Endothelial cell of umbilical vein (primary cell): ENCODE measurements at regions not wholly inside any gene's neighbourhood (a gene's known extent, or its start where the extent isn't known, plus 50 kb on each side); places are given as distances from the start of the nearest gene placed in this dataset.

Experiments used
- BruUV-seq: library from RNA; stranded (reverse); fragments of 400-500 nt; replicated peaks from 2 replicates; lab custom pipeline; 2021; lab: Mats Ljungman, UMichigan
- CTCF ChIA-PET: fragments of 300-600, 350-600 bp; sonication (Branson Sonifier 250); formaldehyde crosslinking; loops from one replicate; lab custom pipeline; 2021; ENCODE audit warnings: antibody characterized with exemption, inconsistent platforms; lab: Charles Lee
- POLR2A ChIA-PET: fragments of 300-600, 350-600 bp; sonication (Branson Sonifier 250); formaldehyde crosslinking; loops from one replicate; lab custom pipeline; 2021; ENCODE audit warnings: antibody characterized with exemption, inconsistent platforms; lab: Charles Lee
- DNase-seq: peaks from one replicate; pipeline ENCODE4 v3.0.0-alpha.2; 2011; ENCODE audit warnings: low read depth, low spot score
- FAIRE-seq: peaks from 2 replicates; lab custom pipeline; 2011; peaks lifted over from hg19 to GRCh38; lab: Jason Lieb, UNC
- H2AFZ ChIP-seq: 2 replicates; pipeline ENCODE4 v1.6.0; 2012; ENCODE audit warnings: low read depth, low read length, control low read depth, inconsistent platforms
- H3K27ac ChIP-seq: 2 replicates; pipeline ENCODE4 v1.5.1; 2011; ENCODE audit warnings: low read depth, mild to moderate bottlenecking, control low read depth, low read length, moderate library complexity; ENCODE audit not compliant: insufficient read depth
- H3K27me3 ChIP-seq, 2 experiments: 2 replicates each; pipeline versions ENCODE4 v1.6.0 to v1.6.1; 2011; ENCODE audit warnings: low read length in 2 of 2, mixed read lengths in 1 of 2; ENCODE audit not compliant: control insufficient read depth in 2 of 2, insufficient read depth in 2 of 2
- H3K36me3 ChIP-seq, 2 experiments: 2 replicates in 1 of 2; 3 replicates in 1 of 2; pipeline ENCODE4 v1.5.1; 2011; ENCODE audit warnings: low read length in 2 of 2, mild to moderate bottlenecking in 1 of 2, moderate library complexity in 1 of 2; ENCODE audit not compliant: control insufficient read depth in 2 of 2, insufficient read depth in 2 of 2; ENCODE audit errors: extremely low read depth in 1 of 2
- H3K4me1 ChIP-seq: 3 replicates; pipeline ENCODE4 v1.5.1; 2011; ENCODE audit warnings: mild to moderate bottlenecking, low read length; ENCODE audit not compliant: control insufficient read depth, insufficient read depth; ENCODE audit errors: extremely low read depth
- H3K4me2 ChIP-seq: 2 replicates; pipeline ENCODE4 v1.6.1; 2011; ENCODE audit warnings: low read length, control low read depth, mixed read lengths; ENCODE audit not compliant: insufficient read depth
- H3K4me3 ChIP-seq, 3 experiments: fragments of 200-600 bp in 1 of 3; sonication (generic), shearing (Covaris generic) in 1 of 3; replicated peaks in 1 of 3; 2 replicates each; pipeline ENCODE4 v1.5.1; 2011 to 2016; ENCODE audit warnings: control low read depth in 3 of 3, low read length in 3 of 3, mild to moderate bottlenecking in 2 of 3, inconsistent platforms in 1 of 3, low read depth in 1 of 3, moderate library complexity in 1 of 3; ENCODE audit not compliant: insufficient read depth in 1 of 3
- H3K79me2 ChIP-seq: 2 replicates; pipeline ENCODE4 v1.6.0; 2012; ENCODE audit warnings: low read length, inconsistent platforms; ENCODE audit not compliant: control insufficient read depth, insufficient read depth
- H3K9ac ChIP-seq: replicated peaks from 2 replicates; pipeline ENCODE3; 2011; ENCODE audit warnings: low read length, control low read depth; ENCODE audit not compliant: insufficient read depth; ENCODE audit errors: extremely low read depth
- H3K9me1 ChIP-seq: replicated peaks from 3 replicates; pipeline ENCODE4 v1.6.0; 2011; ENCODE audit warnings: mild to moderate bottlenecking, low read length; ENCODE audit not compliant: control insufficient read depth, insufficient read depth; ENCODE audit errors: extremely low read depth
- H3K9me3 ChIP-seq: replicated peaks from 2 replicates; pipeline ENCODE4 v1.5.1; 2012; ENCODE audit warnings: low read length, inconsistent platforms; ENCODE audit not compliant: control insufficient read depth, insufficient read depth
- H4K20me1 ChIP-seq: replicated peaks from 2 replicates; pipeline ENCODE3; 2011; ENCODE audit warnings: mild to moderate bottlenecking, low read length; ENCODE audit not compliant: control insufficient read depth, insufficient read depth; ENCODE audit errors: extremely low read depth
- CTCF ChIP-seq, 2 donors: IDR thresholded peaks; 1 replicate in 1 of 2; 2 replicates in 1 of 2; pipeline ENCODE4 v1.5.1; 2011; ENCODE audit warnings: low read length in 2 of 2, mild to moderate bottlenecking in 2 of 2, moderate library complexity in 2 of 2, control low read depth in 1 of 2, inconsistent platforms in 1 of 2, low read depth in 1 of 2; ENCODE audit not compliant: insufficient read depth in 1 of 2; ENCODE audit errors: extremely low read depth in 1 of 2
- EZH2 ChIP-seq: IDR thresholded peaks from 2 replicates; pipeline ENCODE4 v1.6.1; 2012; ENCODE audit warnings: borderline replicate concordance, low read depth, mild to moderate bottlenecking, moderate library complexity, low read length, inconsistent platforms; ENCODE audit not compliant: severe bottlenecking
- FOS ChIP-seq: IDR thresholded peaks from 2 replicates; pipeline ENCODE4 v1.6.1; 2011; ENCODE audit warnings: mild to moderate bottlenecking, low read length, moderate library complexity, borderline replicate concordance; ENCODE audit not compliant: insufficient read depth
- GATA2 ChIP-seq: IDR thresholded peaks from 2 replicates; pipeline ENCODE4 v1.7.0; 2011; ENCODE audit warnings: low read depth, mild to moderate bottlenecking, moderate library complexity, mixed read lengths, low read length; ENCODE audit not compliant: insufficient read length, insufficient read depth
- JUN ChIP-seq: IDR thresholded peaks from 2 replicates; pipeline ENCODE4 v1.6.1; 2011; ENCODE audit warnings: borderline replicate concordance, low read depth; ENCODE audit not compliant: insufficient read length, insufficient read depth
- MYC ChIP-seq: IDR thresholded peaks from one replicate; pipeline ENCODE4 v1.6.1; 2011; ENCODE audit warnings: mild to moderate bottlenecking, low read depth, low read length
- POLR2A ChIP-seq: IDR thresholded peaks from 2 replicates; pipeline ENCODE4 v1.6.1; 2012; ENCODE audit warnings: low read depth, mild to moderate bottlenecking, control low read depth, low read length
- POLR2AphosphoS5 ChIP-seq: IDR thresholded peaks from 2 replicates; pipeline ENCODE4 v1.6.1; 2012; ENCODE audit warnings: low read depth, mild to moderate bottlenecking, control low read depth, low read length, moderate library complexity; ENCODE audit not compliant: insufficient read depth
- dilution Hi-C: fragments of 300-500 bp; cut with MboI; formaldehyde crosslinking; loops from one replicate; pipeline ENCODE4 v1.15.0; 2019; ENCODE audit warnings: low sequenced_read_pairs; ENCODE audit not compliant: extremely low pct_ligation_motif_present
- intact Hi-C: fragments of 100-400 bp; cut with micrococcal nuclease; formaldehyde crosslinking; loops from one replicate; pipeline ENCODE4 v1.10.0; 2022
- TF ChIP-seq, protein P1 (sequence below): IDR thresholded peaks from 2 replicates; pipeline ENCODE4 v1.6.1; 2011; ENCODE audit not compliant: insufficient read depth, insufficient read length

- dilution Hi-C loops = no loop called here
- intact Hi-C loops = loop anchor here (1.0 to 10.0 kb wide), 4 partner anchors 122 to 331 kb away; no protein-coding TSS in a partner anchor
- Histone ChIP-seq H3K27me3 (peaks cover 7 to 12% of the 10 kb centered on the region in 2 experiments), H3K79me2 (no peaks in the 10 kb centered on the region), H3K9ac (no peak overlapping the region), H4K20me1 (no peaks in the 10 kb centered on the region), H3K9me3 (no peaks in the 10 kb centered on the region), H3K4me2 (no peak overlapping the region), H3K36me3 (no peaks in the 10 kb centered on the region), H3K27ac (no peak overlapping the region), H3K4me1 (peaks cover 6% of the 10 kb centered on the region), H2AFZ (no peak overlapping the region), H3K4me3 (no peak overlapping the region), H3K9me1 (no peaks in the 10 kb centered on the region)
- CTCF ChIA-PET = interaction anchor here (0.7 to 1.7 kb wide), 12 partner anchors 11 to 362 kb away, joined by 3 to 37 read pairs (median 4); no protein-coding TSS in a partner anchor
- no peak for DNase-seq
- POLR2A ChIA-PET = no interaction called here
- TF ChIP-seq FOS (no peak), MYC (no peak), EZH2 (no peak), JUN (no peak), CTCF (IDR thresholded peaks at IDR 0.05; ENCODE audit: extremely low read depth in 1 of 2, insufficient read depth in 1 of 2, low read depth in 1 of 2, low read length in 2 of 2) (no peak), GATA2 (no peak), POLR2AphosphoS5 (no peak), POLR2A (no peak)
- TF ChIP-seq, protein P1, sequence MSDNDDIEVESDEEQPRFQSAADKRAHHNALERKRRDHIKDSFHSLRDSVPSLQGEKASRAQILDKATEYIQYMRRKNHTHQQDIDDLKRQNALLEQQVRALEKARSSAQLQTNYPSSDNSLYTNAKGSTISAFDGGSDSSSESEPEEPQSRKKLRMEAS = no peak
- no peak for FAIRE-seq
- BruUV-seq = no TSS peak
Observed at GRCh38 chr2:120674246-120675170, 61.2 kb upstream of the GLI2 start.
